Inflammatory macrophage (primary cell): ENCODE measurements at regions not wholly inside any gene's neighbourhood (a gene's known extent, or its start where the extent isn't known, plus 50 kb on each side); places are given as distances from the start of the nearest gene placed in this dataset.

Experiments
- DNase-seq, 2 donors: peaks; one replicate each; pipeline ENCODE4 v3.0.0-alpha.2; 2020 to 2022

GRCh38 chr3:64872345-64872744 is 184.5 kb upstream of the ADAMTS9 start:
- no peak for DNase-seq

- DNase-seq = no peak
Measured at GRCh38 chr3:64871834-64872249, 184.0 kb upstream of the ADAMTS9 start.

GRCh38 chr3:64870876-64871646 is 183.3 kb upstream of the ADAMTS9 start:
- DNase-seq = no peak

- DNase-seq = no peak
Measured at GRCh38 chr3:64867224-64867623, 179.4 kb upstream of the ADAMTS9 start.

GRCh38 chr3:64865839-64866570 is 178.2 kb upstream of the ADAMTS9 start:
- DNase-seq = no peak

- no peak for DNase-seq
Measured at GRCh38 chr3:64863226-64864212, 175.7 kb upstream of the ADAMTS9 start.

GRCh38 chr3:64861684-64862083 is 173.9 kb upstream of the ADAMTS9 start:
- no peak for DNase-seq

GRCh38 chr3:64860536-64860870 is 172.7 kb upstream of the ADAMTS9 start:
- no peak for DNase-seq

- DNase-seq = no peak
Measured at GRCh38 chr3:64859625-64860535, 172.1 kb upstream of the ADAMTS9 start.

- no peak for DNase-seq
Measured at GRCh38 chr3:64856977-64857516, 169.2 kb upstream of the ADAMTS9 start.

GRCh38 chr3:64856106-64856505 is 168.3 kb upstream of the ADAMTS9 start:
- DNase-seq = no peak

GRCh38 chr3:64853456-64853855 is 165.7 kb upstream of the ADAMTS9 start:
- no peak for DNase-seq

GRCh38 chr3:64852738-64853137 is 164.9 kb upstream of the ADAMTS9 start:
- DNase-seq = no peak

- no peak for DNase-seq
Measured at GRCh38 chr3:64848822-64849221, 161.0 kb upstream of the ADAMTS9 start.

- DNase-seq = no peak
Measured at GRCh38 chr3:64848127-64848800, 160.5 kb upstream of the ADAMTS9 start.

GRCh38 chr3:64844558-64844957 is 156.8 kb upstream of the ADAMTS9 start:
- no peak for DNase-seq

GRCh38 chr3:64837986-64838735 is 150.4 kb upstream of the ADAMTS9 start:
- no peak for DNase-seq

- DNase-seq = no peak
Measured at GRCh38 chr3:64837126-64837738, 149.4 kb upstream of the ADAMTS9 start.

GRCh38 chr3:64836097-64836496 is 148.3 kb upstream of the ADAMTS9 start:
- no peak for DNase-seq

GRCh38 chr3:64832098-64832497 is 144.3 kb upstream of the ADAMTS9 start:
- no peak for DNase-seq
